ENCODE measurements at regions not wholly inside any gene's neighbourhood (a gene's known extent, or its start where the extent isn't known, plus 50 kb on each side); places are given as distances from the start of the nearest gene placed in this dataset.

DNA sequence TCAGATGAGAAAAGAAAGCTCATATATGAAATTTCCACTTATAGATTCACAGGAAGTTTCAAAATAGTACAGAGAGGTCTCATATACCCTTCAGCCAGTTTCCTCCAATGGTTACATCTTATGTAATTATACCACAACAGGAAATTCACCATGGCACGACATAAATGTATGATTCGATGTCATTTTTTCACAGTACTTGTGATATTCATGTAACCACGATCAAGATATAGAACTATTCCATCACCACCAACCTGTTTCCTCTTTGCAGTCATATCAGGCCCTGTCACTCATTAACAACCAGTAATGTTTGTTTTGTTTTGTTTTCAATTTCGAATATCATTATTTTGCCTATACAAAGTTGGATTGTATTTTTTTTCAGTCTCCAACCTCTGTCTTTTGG lies 314.3 kb upstream of the POU3F3 start:
- Histone ChIP-seq H3T11ph (ENCODE audit: low read length) (no peak overlapping the region), H3K79me2 (ENCODE audit: insufficient read depth, low read length) (no peaks in the 10 kb centered on the region), H3K14ac (ENCODE audit: insufficient read depth, low read length) (no peak overlapping the region), H4K20me1 (ENCODE audit: control insufficient read depth, insufficient read depth, insufficient read length) (no peaks in the 10 kb centered on the region), H3K9me3 (ENCODE audit: control insufficient read depth, low read depth, low read length) (no peaks in the 10 kb centered on the region), H3K4me2 (ENCODE audit: insufficient read depth, insufficient read length, low read length) (no peak overlapping the region), H3K27ac (ENCODE audit: insufficient read length, low read depth, low read length) (no peak overlapping the region), H3K4ac (ENCODE audit: low read depth, low read length) (no peak overlapping the region), H2AFZ (ENCODE audit: low read length) (no peak overlapping the region), H4K8ac (replicated peaks; ENCODE audit: insufficient read length, low read depth, low read length) (no peak overlapping the region), H3K18ac (ENCODE audit: insufficient read length, low read depth, low read length) (no peak overlapping the region), H3K23ac (ENCODE audit: insufficient read length, low read depth, low read length) (no peak overlapping the region), H2AK5ac (ENCODE audit: insufficient read length, low read length) (no peak overlapping the region), H4K91ac (ENCODE audit: insufficient read length, low read depth, low read length) (no peak overlapping the region), H3K79me1 (ENCODE audit: insufficient read depth, low read depth, low read length, poor library complexity, severe bottlenecking) (no peaks in the 10 kb centered on the region), H2BK120ac (ENCODE audit: low read depth, low read length, poor library complexity, severe bottlenecking) (no peak overlapping the region), H3K23me2 (ENCODE audit: insufficient read length, low read depth, low read length, poor library complexity, severe bottlenecking) (no peaks in the 10 kb centered on the region), H2BK5ac (ENCODE audit: insufficient read length, low read length) (no peak overlapping the region), H3K56ac (ENCODE audit: insufficient read length, low read depth, low read length) (no peak overlapping the region), H2BK15ac (ENCODE audit: low read depth, low read length) (no peak overlapping the region), H2BK20ac (ENCODE audit: low read depth, low read length, poor library complexity, severe bottlenecking) (no peak overlapping the region), H4K5ac (ENCODE audit: insufficient read length, low read depth, low read length) (no peak overlapping the region), H2BK12ac (ENCODE audit: insufficient read length, low read depth, low read length) (no peak overlapping the region), H3K27me3 (ENCODE audit: insufficient read depth, low read length) (no peaks in the 10 kb centered on the region), H3K9ac (ENCODE audit: extremely low read depth, insufficient read length, low read length) (no peak overlapping the region), H3K4me1 (ENCODE audit: insufficient read depth, low read length) (no peaks in the 10 kb centered on the region)
- Mint-ChIP-seq H3K27ac (no peak overlapping the region), H3K27me3 (ENCODE audit: low read depth) (no peaks in the 10 kb centered on the region), H3K9me3 (peaks cover 0 to 8% of the 10 kb centered on the region in 2 experiments; a peak in 2 of 5 replicates), H3K4me3 (no peak overlapping the region), H3K36me3 (ENCODE audit: insufficient read depth in 1 of 3, low read depth in 3 of 3) (peaks cover 0 to 2% (median 0%) of the 10 kb centered on the region in 3 experiments; a peak in 1 of 7 replicates), H3K4me1 (no peaks in the 10 kb centered on the region)
- WGBS (ENCODE audit: extremely low coverage, insufficient read length, low lambda C conversion rate): no CpG with 5 or more reads among the region's 4 CpGs
- no peak for DNase-seq
- TF ChIP-seq CTCF (conservative IDR thresholded peaks at IDR 0.05): no peak

All from H9 (cell line).